ENCODE measurements at regions not wholly inside any gene's neighbourhood (a gene's known extent, or its start where the extent isn't known, plus 50 kb on each side); places are given as distances from the start of the nearest gene placed in this dataset.

GRCh38 chr6:4398791-4399190 is 263.4 kb upstream of the ECI2 start:
- no peak for TF ChIP-seq CTCF (conservative IDR thresholded peaks at IDR 0.05; ENCODE audit: low read depth, low read length)
- no peak for TF ChIP-seq EZH2phosphoT487 (IDR thresholded peaks at IDR 0.05; ENCODE audit: borderline replicate concordance, low read length)
